Ascending aorta (tissue), 2 donors: ENCODE measurements at regions not wholly inside any gene's neighbourhood (a gene's known extent, or its start where the extent isn't known, plus 50 kb on each side); places are given as distances from the start of the nearest gene placed in this dataset.
"Not testable (repeated sequence)": the region's sequence is repeated elsewhere in the genome, so short reads cannot be mapped to it uniquely, and the experiment has no call there.

Experiments used
- DNase-seq, 2 donors: peaks; one replicate each; pipeline ENCODE4 v3.0.0-alpha.2; 2019; ENCODE audit warnings: low spot score in 2 of 2
- H3K27ac ChIP-seq, 2 donors: fragments of 200-600 bp; sonication (generic); one replicate each; pipeline ENCODE4 v1.5.1; 2016 to 2017; ENCODE audit warnings: mild to moderate bottlenecking in 1 of 2
- H3K27me3 ChIP-seq: fragments of 200-600 bp; sonication (generic); one replicate; pipeline ENCODE4 v1.5.1; 2017
- H3K36me3 ChIP-seq, 2 donors: fragments of 200-600 bp; sonication (generic); one replicate each; pipeline ENCODE4 v1.5.1; 2016
- H3K4me1 ChIP-seq, 2 donors: fragments of 200-600 bp; sonication (generic); one replicate each; pipeline ENCODE4 v1.5.1; 2016 to 2017; ENCODE audit warnings: mild to moderate bottlenecking in 1 of 2
- H3K4me3 ChIP-seq, 2 donors: fragments of 200-600 bp; sonication (generic); one replicate each; pipeline ENCODE4 v1.5.1; 2016 to 2017; ENCODE audit warnings: mild to moderate bottlenecking in 1 of 2
- H3K9me3 ChIP-seq, 2 donors: fragments of 200-600 bp; sonication (generic); one replicate each; pipeline ENCODE4 v1.5.1; 2016
- intact Hi-C: fragments of 100-400 bp; cut with DNase I; formaldehyde crosslinking; loops from one replicate; pipeline ENCODE4 v1.15.1; 2023
- TF ChIP-seq, protein P1 (sequence below), 3 experiments: fragments of 200-600 bp in 2 of 3; fragments of 450-650 bp in 1 of 3; sonication (generic) in 2 of 3; IDR thresholded peaks; one replicate each; pipeline ENCODE4 v1.5.1; 2016 to 2019; ENCODE audit warnings: antibody characterized with exemption in 3 of 3, mild to moderate bottlenecking in 1 of 3, moderate library complexity in 1 of 3

DNA sequence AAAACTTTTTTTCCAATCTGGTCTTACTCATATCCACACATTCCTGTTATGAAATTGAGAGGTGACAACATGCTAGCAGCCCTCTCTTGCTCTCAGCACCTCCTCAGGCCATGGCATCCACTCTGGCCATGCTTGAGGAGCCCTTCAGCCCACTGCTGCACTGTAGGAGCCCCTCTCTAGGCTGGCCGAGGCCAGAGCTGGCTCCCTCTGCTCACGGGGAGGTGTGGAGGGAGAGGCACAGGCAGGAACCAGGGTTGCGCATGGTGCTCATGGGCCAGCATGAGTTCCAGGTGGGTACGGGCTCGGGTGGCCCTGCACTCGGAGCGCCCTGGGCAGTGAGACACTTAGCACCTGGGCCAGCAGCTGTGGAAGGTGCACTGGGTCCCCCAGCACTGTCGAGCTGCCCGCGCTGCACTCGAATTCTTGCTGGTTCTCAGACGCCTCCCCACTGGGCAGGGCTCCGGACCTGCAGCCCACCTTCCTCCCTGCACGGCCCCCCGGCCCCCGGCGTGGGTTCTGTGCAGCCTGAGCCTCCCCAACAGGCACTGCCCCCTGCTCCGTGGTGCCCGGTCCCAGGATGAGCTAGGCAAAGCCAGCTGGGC lies 1669.6 kb upstream of the CELF4 start:
- Histone ChIP-seq H3K27me3 (no peaks in the 10 kb centered on the region), H3K4me1 (no peaks in the 10 kb centered on the region), H3K4me3 (no peak overlapping the region), H3K36me3 (no peaks in the 10 kb centered on the region), H3K27ac (no peak overlapping the region), H3K9me3 (no peaks in the 10 kb centered on the region)
- intact Hi-C loops, result no loop called here
- TF ChIP-seq, protein P1, sequence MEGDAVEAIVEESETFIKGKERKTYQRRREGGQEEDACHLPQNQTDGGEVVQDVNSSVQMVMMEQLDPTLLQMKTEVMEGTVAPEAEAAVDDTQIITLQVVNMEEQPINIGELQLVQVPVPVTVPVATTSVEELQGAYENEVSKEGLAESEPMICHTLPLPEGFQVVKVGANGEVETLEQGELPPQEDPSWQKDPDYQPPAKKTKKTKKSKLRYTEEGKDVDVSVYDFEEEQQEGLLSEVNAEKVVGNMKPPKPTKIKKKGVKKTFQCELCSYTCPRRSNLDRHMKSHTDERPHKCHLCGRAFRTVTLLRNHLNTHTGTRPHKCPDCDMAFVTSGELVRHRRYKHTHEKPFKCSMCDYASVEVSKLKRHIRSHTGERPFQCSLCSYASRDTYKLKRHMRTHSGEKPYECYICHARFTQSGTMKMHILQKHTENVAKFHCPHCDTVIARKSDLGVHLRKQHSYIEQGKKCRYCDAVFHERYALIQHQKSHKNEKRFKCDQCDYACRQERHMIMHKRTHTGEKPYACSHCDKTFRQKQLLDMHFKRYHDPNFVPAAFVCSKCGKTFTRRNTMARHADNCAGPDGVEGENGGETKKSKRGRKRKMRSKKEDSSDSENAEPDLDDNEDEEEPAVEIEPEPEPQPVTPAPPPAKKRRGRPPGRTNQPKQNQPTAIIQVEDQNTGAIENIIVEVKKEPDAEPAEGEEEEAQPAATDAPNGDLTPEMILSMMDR (IDR thresholded peaks at IDR 0.05), result no peak
- DNase-seq, result no peak

DNA sequence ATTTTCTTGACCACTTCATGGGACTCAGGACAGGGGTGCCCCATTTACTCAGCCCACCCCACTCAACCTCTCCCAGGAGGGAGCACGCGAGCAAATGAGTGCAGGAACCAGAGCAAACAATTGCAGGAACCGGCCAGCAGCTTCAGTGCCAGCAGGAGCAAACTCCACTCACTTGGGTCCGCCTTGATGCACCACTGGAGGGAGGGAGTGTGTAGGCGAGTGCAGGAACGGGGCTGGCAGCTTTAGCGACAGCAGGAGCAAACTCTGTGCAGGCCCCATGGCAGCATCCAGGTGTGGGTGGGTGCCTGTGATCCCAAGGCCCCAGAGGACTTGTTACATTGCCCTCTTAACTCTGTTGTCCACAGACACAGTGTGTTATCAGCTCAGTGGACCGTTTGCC lies 1667.3 kb upstream of the CELF4 start:
- Histone ChIP-seq H3K27ac (no peak overlapping the region), H3K4me3 (no peak overlapping the region), H3K27me3 (no peaks in the 10 kb centered on the region), H3K36me3 (no peaks in the 10 kb centered on the region), H3K4me1 (no peaks in the 10 kb centered on the region), H3K9me3 (no peaks in the 10 kb centered on the region)
- DNase-seq, result no peak
- intact Hi-C loops, result no loop called here
- TF ChIP-seq, protein P1 (IDR thresholded peaks at IDR 0.05), result no peak

DNA sequence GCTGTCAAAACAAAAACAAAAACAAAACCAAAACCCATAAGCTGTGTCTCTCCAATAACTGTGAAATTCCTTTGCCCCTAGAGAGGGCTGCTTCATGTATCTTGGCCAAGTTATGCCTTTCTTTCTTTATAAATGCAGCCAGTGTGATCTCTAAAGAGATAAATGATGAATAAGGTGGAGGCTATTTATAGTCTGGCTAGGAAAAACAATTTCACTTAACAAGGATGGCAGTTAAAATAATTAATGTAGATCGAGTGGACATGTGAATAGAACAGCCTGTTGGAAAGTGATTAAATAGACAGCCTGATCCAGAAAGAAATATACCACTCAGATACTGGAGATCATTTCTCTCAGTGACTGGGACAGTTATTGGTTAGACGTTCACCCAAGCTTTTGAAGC lies 1666.9 kb upstream of the CELF4 start:
- DNase-seq, result no peak
- no peaks in the 10 kb centered on the region for H3K36me3 ChIP-seq
- no peak overlapping the region for H3K4me3 ChIP-seq
- H3K4me1 ChIP-seq, result no peaks in the 10 kb centered on the region
- no peak overlapping the region for H3K27ac ChIP-seq
- H3K27me3 ChIP-seq, result no peaks in the 10 kb centered on the region
- H3K9me3 ChIP-seq, result no peaks in the 10 kb centered on the region
- TF ChIP-seq, protein P1 (IDR thresholded peaks at IDR 0.05), result no peak
- intact Hi-C loops, result no loop called here

DNA sequence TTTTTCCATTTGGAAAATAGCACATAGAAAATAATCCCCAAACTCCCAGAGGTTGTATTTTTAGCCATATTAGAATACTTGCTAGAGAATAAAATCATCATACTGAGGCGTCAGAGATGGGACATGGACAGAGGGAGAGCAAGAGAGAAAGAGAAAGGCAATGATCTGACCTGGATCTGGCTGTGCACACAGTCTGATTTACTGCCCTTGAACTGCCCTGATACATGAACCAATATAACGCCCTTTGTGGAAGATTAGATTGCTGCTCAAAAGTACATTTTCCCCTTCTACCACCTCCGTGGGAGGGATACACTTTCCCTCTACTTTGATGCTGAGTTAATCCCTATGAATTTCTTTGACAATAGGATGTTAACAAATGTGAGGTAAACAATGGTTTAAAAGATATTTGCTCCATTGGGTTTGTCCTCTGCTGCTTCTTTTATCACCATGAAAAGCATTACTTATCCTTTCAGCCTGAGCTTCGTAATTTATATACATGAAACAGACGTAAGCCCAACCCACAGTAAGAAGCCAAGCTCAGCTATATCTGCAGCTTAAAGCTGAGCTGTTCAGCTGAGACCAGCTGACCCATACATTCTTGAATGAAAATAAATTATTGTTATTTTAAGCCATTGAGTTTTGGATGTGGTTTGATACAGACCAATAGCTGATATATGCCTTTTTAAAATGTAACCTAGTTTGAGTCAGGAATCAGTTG lies 1664.6 kb upstream of the CELF4 start:
- no peaks in the 10 kb centered on the region for H3K27me3 ChIP-seq
- no peak overlapping the region for H3K4me3 ChIP-seq
- H3K36me3 ChIP-seq, result no peaks in the 10 kb centered on the region
- intact Hi-C loops, result no loop called here
- DNase-seq, result no peak
- H3K27ac ChIP-seq, result no peak overlapping the region
- H3K4me1 ChIP-seq, result no peaks in the 10 kb centered on the region
- H3K9me3 ChIP-seq, result no peaks in the 10 kb centered on the region
- TF ChIP-seq, protein P1 (IDR thresholded peaks at IDR 0.05), result no peak

- H3K27me3 ChIP-seq, H3K27ac ChIP-seq, H3K4me1 ChIP-seq, DNase-seq, H3K4me3 ChIP-seq, H3K36me3 ChIP-seq, H3K9me3 ChIP-seq, intact Hi-C loops: not testable (repeated sequence)
Observed at GRCh38 chr18:39227769-39228168, 1662.2 kb upstream of the CELF4 start.

DNA sequence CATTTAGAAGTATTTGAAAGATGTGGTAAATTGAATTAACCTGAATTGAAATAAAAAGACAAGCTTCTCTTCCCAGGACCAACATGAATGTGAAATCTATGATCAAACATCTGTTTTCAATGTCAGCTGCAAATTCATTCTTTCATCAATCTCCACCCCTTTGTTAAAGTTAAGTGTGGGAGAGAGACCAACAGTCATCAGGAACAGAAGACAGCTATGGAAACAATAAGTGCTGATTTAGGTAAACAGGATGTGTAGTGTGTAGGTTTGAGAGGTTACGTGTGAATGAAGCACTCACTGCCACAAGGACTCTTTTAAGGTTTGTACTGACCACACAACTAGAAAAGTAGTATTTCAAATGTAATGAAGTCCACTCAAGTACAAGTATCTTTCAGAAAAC lies 1659.8 kb upstream of the CELF4 start:
- DNase-seq, result no peak
- Histone ChIP-seq H3K4me3 (no peak overlapping the region), H3K27me3 (no peaks in the 10 kb centered on the region), H3K36me3 (no peaks in the 10 kb centered on the region), H3K9me3 (no peaks in the 10 kb centered on the region), H3K4me1 (no peaks in the 10 kb centered on the region), H3K27ac (no peak overlapping the region)
- TF ChIP-seq, protein P1 (IDR thresholded peaks at IDR 0.05), result no peak
- intact Hi-C loops, result no loop called here
